GM12872 (cell line): ENCODE measurements at regions not wholly inside any gene's neighbourhood (a gene's known extent, or its start where the extent isn't known, plus 50 kb on each side); places are given as distances from the start of the nearest gene placed in this dataset.

Experiments used
- CTCF ChIP-seq: IDR thresholded peaks from 3 replicates; pipeline ENCODE4 v1.5.1; 2011; ENCODE audit warnings: low read depth, mild to moderate bottlenecking, low read length, moderate library complexity; ENCODE audit not compliant: insufficient read depth

- no peak for TF ChIP-seq CTCF
Measured at GRCh38 chrX:69379412-69379811, 124.7 kb upstream of the NALF2 start.

- TF ChIP-seq CTCF = no peak
Measured at GRCh38 chrX:69374569-69374968, 129.6 kb upstream of the NALF2 start.

GRCh38 chrX:69372435-69372834 lies 131.7 kb upstream of the NALF2 start:
- no peak for TF ChIP-seq CTCF

GRCh38 chrX:69371159-69371558 lies 133.0 kb upstream of the NALF2 start:
- no peak for TF ChIP-seq CTCF

- no peak for TF ChIP-seq CTCF
Measured at GRCh38 chrX:69369999-69370398, 134.1 kb upstream of the NALF2 start.

GRCh38 chrX:69366183-69366582 lies 137.9 kb upstream of the NALF2 start:
- no peak for TF ChIP-seq CTCF

- TF ChIP-seq CTCF = no peak
Measured at GRCh38 chrX:69365755-69366154, 138.4 kb upstream of the NALF2 start.

- TF ChIP-seq CTCF = no peak
Measured at GRCh38 chrX:69365349-69365748, 138.8 kb upstream of the NALF2 start.
